PC-9 (cell line): ENCODE measurements at regions not wholly inside any gene's neighbourhood (a gene's known extent, or its start where the extent isn't known, plus 50 kb on each side); places are given as distances from the start of the nearest gene placed in this dataset.

Experiments used
- CTCF ChIP-seq: fragments of 200-600 bp; sonication (generic); conservative IDR thresholded peaks from 2 replicates; pipeline ENCODE4 v1.6.1; 2017; ENCODE audit warnings: mixed run types, antibody characterized with exemption, mild to moderate bottlenecking, moderate library complexity
- EZH2 ChIP-seq: fragments of 200-600 bp; sonication (generic); IDR thresholded peaks from 2 replicates; pipeline ENCODE4 v1.8.0; 2017; ENCODE audit warnings: antibody characterized with exemption, low read depth

GRCh38 chr2:133828913-133829312 lies 260.6 kb upstream of the NCKAP5 start:
- no peak for TF ChIP-seq CTCF
- no peak for TF ChIP-seq EZH2
